Uterus (tissue), 3 donors: ENCODE measurements at regions not wholly inside any gene's neighbourhood (a gene's known extent, or its start where the extent isn't known, plus 50 kb on each side); places are given as distances from the start of the nearest gene placed in this dataset.

Experiments
- DNase-seq, 2 donors: peaks; one replicate each; pipeline ENCODE4 v3.0.0-alpha.2; 2019 to 2020
- H3K27ac ChIP-seq, 2 donors: fragments of 200-600 bp; sonication (generic); 1 replicate in 1 of 2; 2 replicates in 1 of 2; pipeline ENCODE4 v1.5.1; 2016 to 2018
- H3K27me3 ChIP-seq, 2 donors: fragments of 200-600 bp; sonication (generic); one replicate each; pipeline ENCODE4 v1.5.1; 2018 to 2019; ENCODE audit warnings: control low read depth in 1 of 2
- H3K36me3 ChIP-seq, 2 donors: fragments of 200-600 bp; sonication (generic); one replicate each; pipeline ENCODE4 v1.5.1; 2019; ENCODE audit warnings: control low read depth in 1 of 2
- H3K4me1 ChIP-seq, 2 donors: fragments of 200-600 bp; sonication (generic); one replicate each; pipeline ENCODE4 v1.5.1; 2018 to 2019; ENCODE audit warnings: control low read depth in 1 of 2
- H3K4me3 ChIP-seq, 2 donors: fragments of 200-600 bp; sonication (generic); 1 replicate in 1 of 2; 2 replicates in 1 of 2; pipeline ENCODE4 v1.5.1; 2018 to 2019; ENCODE audit warnings: mild to moderate bottlenecking in 1 of 2
- H3K9me3 ChIP-seq, 2 donors: fragments of 200-600 bp; sonication (generic); one replicate each; pipeline ENCODE4 v1.5.1; 2019; ENCODE audit warnings: control low read depth in 1 of 2
- CTCF ChIP-seq, 4 experiments: fragments of 200-600 bp in 2 of 4; fragments of 450-650 bp in 2 of 4; sonication (generic) in 2 of 4; IDR thresholded peaks; one replicate each; pipeline ENCODE4 v1.5.1; 2016 to 2019; ENCODE audit warnings: antibody characterized with exemption in 4 of 4, mild to moderate bottlenecking in 2 of 4, moderate library complexity in 1 of 4
- POLR2A ChIP-seq, 2 donors: fragments of 450-650 bp; IDR thresholded peaks; one replicate each; pipeline ENCODE4 v1.6.1; 2016; ENCODE audit warnings: antibody characterized with exemption in 2 of 2, mild to moderate bottlenecking in 1 of 2, moderate library complexity in 1 of 2
- intact Hi-C: fragments of 100-400 bp; cut with DNase I; formaldehyde crosslinking; loops from one replicate; pipeline ENCODE4 v1.15.1; 2023; ENCODE audit warnings: low total_unique reads
- donor health status: DM: yes; HTN: yes; CAD: no.

GRCh38 chr4:35459045-35459444, 785.3 kb downstream of the ARAP2 start:
- TF ChIP-seq POLR2A (IDR thresholded peaks at IDR 0.05) (no peak), CTCF (IDR thresholded peaks at IDR 0.05) (no peak)
- Histone ChIP-seq H3K4me1 (no peaks in the 10 kb centered on the region), H3K4me3 (no peak overlapping the region), H3K9me3 (no peaks in the 10 kb centered on the region), H3K36me3 (no peaks in the 10 kb centered on the region), H3K27me3 (no peaks in the 10 kb centered on the region), H3K27ac (no peak overlapping the region)
- intact Hi-C loops = no loop called here
- DNase-seq = no peak

GRCh38 chr4:35461931-35462659, 782.2 kb downstream of the ARAP2 start:
- Histone ChIP-seq H3K9me3 (no peaks in the 10 kb centered on the region), H3K36me3 (no peaks in the 10 kb centered on the region), H3K27ac (no peak overlapping the region), H3K27me3 (no peaks in the 10 kb centered on the region), H3K4me3 (no peak overlapping the region), H3K4me1 (no peaks in the 10 kb centered on the region)
- DNase-seq = no peak
- no peak for TF ChIP-seq CTCF (IDR thresholded peaks at IDR 0.05)
- TF ChIP-seq POLR2A (IDR thresholded peaks at IDR 0.05) = no peak
- intact Hi-C loops = no loop called here

GRCh38 chr4:35463251-35463952, 780.9 kb downstream of the ARAP2 start:
- no peak overlapping the region for H3K27ac ChIP-seq
- no peaks in the 10 kb centered on the region for H3K36me3 ChIP-seq
- H3K4me3 ChIP-seq = no peak overlapping the region
- no peak for TF ChIP-seq CTCF (IDR thresholded peaks at IDR 0.05)
- no peak for TF ChIP-seq POLR2A (IDR thresholded peaks at IDR 0.05)
- no peaks in the 10 kb centered on the region for H3K9me3 ChIP-seq
- intact Hi-C loops = no loop called here
- no peak for DNase-seq
- H3K27me3 ChIP-seq = no peaks in the 10 kb centered on the region
- no peaks in the 10 kb centered on the region for H3K4me1 ChIP-seq

DNA sequence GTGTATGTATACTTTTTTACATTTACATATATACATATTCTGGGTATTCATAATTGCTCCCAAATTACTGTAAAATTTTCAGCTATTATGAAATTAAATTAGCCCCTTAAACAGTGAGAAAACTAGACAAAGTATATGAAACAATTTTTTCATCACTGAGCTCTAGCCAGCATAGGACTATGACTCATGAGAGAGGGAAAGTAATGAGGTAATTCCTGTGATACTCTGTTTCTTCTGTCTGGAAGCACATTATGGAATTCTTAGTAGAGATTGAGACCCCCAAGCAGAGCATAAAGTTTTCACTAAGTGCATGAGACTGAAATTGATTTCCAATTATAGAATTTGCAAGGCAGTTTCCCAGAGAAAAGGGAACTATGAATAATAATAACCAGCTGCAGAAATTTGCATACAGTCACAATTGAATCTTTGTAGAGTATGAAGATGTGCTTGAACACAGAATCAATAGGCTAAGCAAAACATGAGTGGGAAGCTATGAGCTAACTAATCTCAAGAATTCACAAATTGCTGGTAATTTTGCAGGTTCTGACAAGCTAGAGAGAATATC, 779.3 kb downstream of the ARAP2 start:
- intact Hi-C loops = no loop called here

More for the DNA sequence above, 779.3 kb downstream of the ARAP2 start:
- TF ChIP-seq CTCF (IDR thresholded peaks at IDR 0.05) (no peak), POLR2A (IDR thresholded peaks at IDR 0.05) (no peak)
- H3K4me1 ChIP-seq = no peaks in the 10 kb centered on the region
- H3K27ac ChIP-seq = no peak overlapping the region
- no peak for DNase-seq
- no peaks in the 10 kb centered on the region for H3K9me3 ChIP-seq
- H3K27me3 ChIP-seq = no peaks in the 10 kb centered on the region
- no peaks in the 10 kb centered on the region for H3K36me3 ChIP-seq
- no peak overlapping the region for H3K4me3 ChIP-seq
